CD4-positive, alpha-beta T cell (primary cell): ENCODE measurements at regions not wholly inside any gene's neighbourhood (a gene's known extent, or its start where the extent isn't known, plus 50 kb on each side); places are given as distances from the start of the nearest gene placed in this dataset.

Experiments
- ATAC-seq: fragments of 200-7000 bp; cut with Tn5 transposase; one replicate; pipeline ENCODE4 v1.10.0; 2022; ENCODE audit warnings: mild to moderate bottlenecking; ENCODE audit not compliant: poor library complexity
- CTCF ChIA-PET: fragments of 350-600 bp; sonication (Branson Sonifier 250); formaldehyde crosslinking; loops from one replicate; lab custom pipeline; 2021; ENCODE audit warnings: antibody characterized with exemption, inconsistent platforms; lab: Charles Lee
- POLR2A ChIA-PET: fragments of 350-600 bp; sonication (Branson Sonifier 250); formaldehyde crosslinking; loops from one replicate; lab custom pipeline; 2021; ENCODE audit warnings: antibody characterized with exemption, inconsistent platforms; lab: Charles Lee
- DNase-seq, 14 experiments: peaks; one replicate each; pipeline ENCODE4 v3.0.0-alpha.2; 2013 to 2020; ENCODE audit warnings: mixed read lengths in 2 of 14
- H3K27ac ChIP-seq, 2 donors: one replicate each; pipeline versions ENCODE4 v1.5.1 to v1.7.0; 2013; ENCODE audit warnings: low read length in 2 of 2, low read depth in 1 of 2, mild to moderate bottlenecking in 1 of 2
- H3K27me3 ChIP-seq, 2 experiments: 1 replicate in 1 of 2; 2 replicates in 1 of 2; pipeline versions ENCODE4 v1.6.1 to v1.7.0; 2013; ENCODE audit warnings: low read length in 2 of 2, control low read depth in 1 of 2, mild to moderate bottlenecking in 1 of 2, moderate library complexity in 1 of 2; ENCODE audit not compliant: insufficient read depth in 2 of 2, control insufficient read depth in 1 of 2
- H3K36me3 ChIP-seq: one replicate; pipeline ENCODE4 v1.6.1; 2013; ENCODE audit warnings: low read length, control low read depth; ENCODE audit not compliant: insufficient read depth
- H3K4me1 ChIP-seq: one replicate; pipeline ENCODE4 v1.6.1; 2013; ENCODE audit warnings: low read length, control low read depth; ENCODE audit not compliant: insufficient read depth
- H3K4me3 ChIP-seq: one replicate; pipeline ENCODE4 v1.5.1; 2013; ENCODE audit warnings: mild to moderate bottlenecking, low read length, moderate library complexity
- H3K9me3 ChIP-seq, 2 experiments: 1 replicate in 1 of 2; 2 replicates in 1 of 2; pipeline versions ENCODE4 v1.6.1 to v1.7.0; 2013; ENCODE audit warnings: low read length in 2 of 2, mild to moderate bottlenecking in 2 of 2, control low read depth in 1 of 2, moderate library complexity in 1 of 2; ENCODE audit not compliant: control insufficient read depth in 1 of 2, insufficient read depth in 1 of 2
- H3K27ac Mint-ChIP-seq: one replicate; pipeline ENCODE4 v1.8.0; 2020; ENCODE audit warnings: mixed read lengths
- H3K27me3 Mint-ChIP-seq: one replicate; pipeline ENCODE4 v1.8.0; 2021; ENCODE audit warnings: mixed read lengths
- H3K36me3 Mint-ChIP-seq: one replicate; pipeline ENCODE4 v1.8.0; 2021; ENCODE audit warnings: low read depth, mixed read lengths
- H3K4me1 Mint-ChIP-seq: one replicate; pipeline ENCODE4 v1.8.0; 2021; ENCODE audit warnings: low read depth, mixed read lengths
- H3K4me3 Mint-ChIP-seq: one replicate; pipeline ENCODE4 v1.8.0; 2020; ENCODE audit warnings: mild to moderate bottlenecking, mixed read lengths
- H3K9me3 Mint-ChIP-seq: one replicate; pipeline ENCODE4 v1.8.0; 2020; ENCODE audit warnings: mixed read lengths
- intact Hi-C, 2 experiments: fragments of 100-400 bp; cut with DNase I in 1 of 2; cut with micrococcal nuclease in 1 of 2; formaldehyde crosslinking; loops; one replicate each; pipeline versions ENCODE4 v1.15.1 to v1.9.0; 2023 to 2025; cut with DNase I, micrococcal nuclease
- TF ChIP-seq, protein P1 (sequence below): fragments of 200-600 bp; IDR thresholded peaks from one replicate; pipeline ENCODE4 v1.8.0; 2022; ENCODE audit warnings: antibody characterized with exemption, mild to moderate bottlenecking

DNA sequence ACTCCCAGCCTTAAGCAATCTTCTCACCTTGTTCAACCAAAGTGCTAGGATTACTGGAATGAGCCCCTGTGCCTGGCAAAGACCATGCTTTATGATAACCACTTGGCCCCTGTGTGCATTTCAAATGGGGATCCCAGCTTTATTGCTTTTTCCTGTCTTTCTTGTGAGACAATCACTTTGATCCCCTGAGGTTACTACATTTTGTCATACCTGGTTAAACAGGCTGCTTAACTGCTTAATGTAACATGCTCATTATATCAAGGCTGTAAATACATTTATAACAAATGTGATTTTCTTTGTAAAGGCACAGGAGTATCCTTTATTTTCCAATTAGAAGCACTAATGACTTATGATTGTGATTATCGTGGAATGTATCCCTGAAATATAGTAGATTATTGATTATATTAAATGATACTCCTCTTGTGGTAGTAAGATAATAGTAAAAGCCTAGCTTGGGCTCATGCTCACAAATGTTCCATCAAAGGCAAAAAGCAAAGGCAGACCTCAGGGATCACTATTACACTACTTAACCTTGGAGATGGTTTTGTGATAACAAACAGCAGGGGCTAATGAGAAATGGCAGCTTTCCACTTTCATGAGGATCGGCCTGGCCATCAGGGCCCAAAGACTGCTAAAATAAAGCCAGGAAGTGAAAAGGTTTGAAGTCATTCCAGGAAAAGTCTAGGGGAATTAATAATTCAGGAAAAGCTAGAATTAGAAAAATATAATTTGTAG, 290.8 kb upstream of the MDGA2 start:
- CTCF ChIA-PET, result no interaction called here
- Mint-ChIP-seq H3K4me3 (no peak overlapping the region), H3K27ac (no peak overlapping the region), H3K4me1 (no peaks in the 10 kb centered on the region), H3K9me3 (peaks cover 10% of the 10 kb centered on the region), H3K36me3 (no peaks in the 10 kb centered on the region), H3K27me3 (no peaks in the 10 kb centered on the region)
- no peaks in the 10 kb centered on the region for H3K36me3 ChIP-seq
- TF ChIP-seq, protein P1, sequence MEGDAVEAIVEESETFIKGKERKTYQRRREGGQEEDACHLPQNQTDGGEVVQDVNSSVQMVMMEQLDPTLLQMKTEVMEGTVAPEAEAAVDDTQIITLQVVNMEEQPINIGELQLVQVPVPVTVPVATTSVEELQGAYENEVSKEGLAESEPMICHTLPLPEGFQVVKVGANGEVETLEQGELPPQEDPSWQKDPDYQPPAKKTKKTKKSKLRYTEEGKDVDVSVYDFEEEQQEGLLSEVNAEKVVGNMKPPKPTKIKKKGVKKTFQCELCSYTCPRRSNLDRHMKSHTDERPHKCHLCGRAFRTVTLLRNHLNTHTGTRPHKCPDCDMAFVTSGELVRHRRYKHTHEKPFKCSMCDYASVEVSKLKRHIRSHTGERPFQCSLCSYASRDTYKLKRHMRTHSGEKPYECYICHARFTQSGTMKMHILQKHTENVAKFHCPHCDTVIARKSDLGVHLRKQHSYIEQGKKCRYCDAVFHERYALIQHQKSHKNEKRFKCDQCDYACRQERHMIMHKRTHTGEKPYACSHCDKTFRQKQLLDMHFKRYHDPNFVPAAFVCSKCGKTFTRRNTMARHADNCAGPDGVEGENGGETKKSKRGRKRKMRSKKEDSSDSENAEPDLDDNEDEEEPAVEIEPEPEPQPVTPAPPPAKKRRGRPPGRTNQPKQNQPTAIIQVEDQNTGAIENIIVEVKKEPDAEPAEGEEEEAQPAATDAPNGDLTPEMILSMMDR, result no peak
- POLR2A ChIA-PET, result no interaction called here
- no peaks in the 10 kb centered on the region for H3K27me3 ChIP-seq
- H3K4me1 ChIP-seq, result no peaks in the 10 kb centered on the region
- ATAC-seq (no peak), DNase-seq (no peak)
- no peak overlapping the region for H3K4me3 ChIP-seq
- H3K9me3 ChIP-seq, result no peaks in the 10 kb centered on the region
- no peak overlapping the region for H3K27ac ChIP-seq
- intact Hi-C loops, result no loop called here

DNA sequence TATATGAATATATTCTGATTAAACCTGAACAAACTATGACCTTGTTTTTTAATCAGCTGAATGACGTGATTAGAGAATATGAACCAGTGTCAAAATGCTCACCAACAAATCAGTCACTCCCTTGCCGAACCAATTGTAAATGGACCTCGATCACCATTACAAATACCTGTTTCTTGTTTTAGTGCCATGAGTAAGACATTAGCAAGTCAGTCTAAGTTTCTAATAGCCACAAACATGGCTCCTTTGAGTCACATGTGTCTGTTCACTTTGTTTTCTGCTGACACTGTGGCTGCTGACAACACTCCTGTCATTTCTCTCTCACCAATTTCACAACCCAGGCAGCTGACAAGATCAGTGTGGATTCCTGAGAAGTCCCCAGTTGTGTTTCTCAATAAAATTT, 286.2 kb upstream of the MDGA2 start:
- POLR2A ChIA-PET, result no interaction called here
- TF ChIP-seq, protein P1, result no peak
- Mint-ChIP-seq H3K27me3 (no peaks in the 10 kb centered on the region), H3K27ac (no peak overlapping the region), H3K4me1 (no peaks in the 10 kb centered on the region), H3K9me3 (peaks cover 10% of the 10 kb centered on the region), H3K4me3 (no peak overlapping the region), H3K36me3 (no peaks in the 10 kb centered on the region)
- no peaks in the 10 kb centered on the region for H3K27me3 ChIP-seq
- H3K36me3 ChIP-seq, result no peaks in the 10 kb centered on the region
- H3K4me3 ChIP-seq, result no peak overlapping the region
- no peaks in the 10 kb centered on the region for H3K4me1 ChIP-seq
- no peak overlapping the region for H3K27ac ChIP-seq
- ATAC-seq (no peak), DNase-seq (no peak)
- H3K9me3 ChIP-seq, result no peaks in the 10 kb centered on the region
- intact Hi-C loops, result no loop called here
- CTCF ChIA-PET, result no interaction called here

DNA sequence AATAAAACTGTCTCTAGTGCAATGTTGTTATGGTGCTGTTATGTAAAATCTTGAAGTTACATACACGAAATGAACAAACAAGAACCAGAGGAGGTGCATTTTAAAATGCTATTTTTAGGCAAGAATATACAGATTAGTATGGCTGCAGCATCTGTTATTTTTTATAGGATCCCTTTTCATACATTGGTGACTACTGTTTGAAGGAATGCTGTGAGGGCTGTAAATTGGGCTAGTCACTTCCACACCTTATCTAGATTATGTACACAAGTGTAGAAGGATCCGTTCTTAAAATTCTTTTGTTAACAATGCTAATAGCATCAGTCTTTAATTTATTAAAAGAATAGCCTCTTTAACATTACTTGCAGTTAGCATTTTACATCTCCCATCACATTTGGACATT, 284.3 kb upstream of the MDGA2 start:
- TF ChIP-seq, protein P1, result no peak
- intact Hi-C loops, result no loop called here
- ChIA-PET POLR2A (no interaction called here), CTCF (no interaction called here)
- Histone ChIP-seq H3K27me3 (no peaks in the 10 kb centered on the region), H3K4me1 (no peaks in the 10 kb centered on the region), H3K36me3 (no peaks in the 10 kb centered on the region), H3K9me3 (no peaks in the 10 kb centered on the region), H3K27ac (no peak overlapping the region), H3K4me3 (no peak overlapping the region)
- ATAC-seq (no peak), DNase-seq (no peak)
- Mint-ChIP-seq H3K36me3 (no peaks in the 10 kb centered on the region), H3K27me3 (no peaks in the 10 kb centered on the region), H3K4me3 (no peak overlapping the region), H3K9me3 (peaks cover 10% of the 10 kb centered on the region), H3K27ac (no peak overlapping the region), H3K4me1 (no peaks in the 10 kb centered on the region)
